Forelimb muscle (tissue), 1 donor: ENCODE measurements at regions not wholly inside any gene's neighbourhood (a gene's known extent, or its start where the extent isn't known, plus 50 kb on each side); places are given as distances from the start of the nearest gene placed in this dataset.

Experiments
- DNase-seq: peaks from one replicate; pipeline ENCODE4 v3.0.0-alpha.2; 2013; ENCODE audit warnings: low read depth

DNA sequence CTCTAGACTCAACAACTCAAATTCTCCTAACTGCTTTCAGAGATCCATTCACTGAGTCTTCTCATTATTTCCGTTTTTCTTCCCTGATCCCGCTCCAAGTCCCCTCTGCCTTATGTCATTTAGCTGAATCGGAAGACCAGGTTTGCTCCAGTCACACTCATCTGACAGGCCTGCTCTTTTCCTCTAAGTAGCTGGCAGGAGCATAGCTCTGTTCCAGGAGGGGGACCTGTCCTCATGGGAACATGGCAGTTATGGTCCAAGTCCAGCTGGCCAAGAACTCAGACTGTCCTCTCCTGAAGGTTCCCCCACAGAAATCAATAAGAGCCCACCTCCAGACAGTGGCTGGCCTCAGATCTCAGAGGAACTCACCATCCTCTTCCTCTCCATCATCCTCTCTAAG, 130.9 kb upstream of the SERP2 start:
- DNase-seq = no peak

DNA sequence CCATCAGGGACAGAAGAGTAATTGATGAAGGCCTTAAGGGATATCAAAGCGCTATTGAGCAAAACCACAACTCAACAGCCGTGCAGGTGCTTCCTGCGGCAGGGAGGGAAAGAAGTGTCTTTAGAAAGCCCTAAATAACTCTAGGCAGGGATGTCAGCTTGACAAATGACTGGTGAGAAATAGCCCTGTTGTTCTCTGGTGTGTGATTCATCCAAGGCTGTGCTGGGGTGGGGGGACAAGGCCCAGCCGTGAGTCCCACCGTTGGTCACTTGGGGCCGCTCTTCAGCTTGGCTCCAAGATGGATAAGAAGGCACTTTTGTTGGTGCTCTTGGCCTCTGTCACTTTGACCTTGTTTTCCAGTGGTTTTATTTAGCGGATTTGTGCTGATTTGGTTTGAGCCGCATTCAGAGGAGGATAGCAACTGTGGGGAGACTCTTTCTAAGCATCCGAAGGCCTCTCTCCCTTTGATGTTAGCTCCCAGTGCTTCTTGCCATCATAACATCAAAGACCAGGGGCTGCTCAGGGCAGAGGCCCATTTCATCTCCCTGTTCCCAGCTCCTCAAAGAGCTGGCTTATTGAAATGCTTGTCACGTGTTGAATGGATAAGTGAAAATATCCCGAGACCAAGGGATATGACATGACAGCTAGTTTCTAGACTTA, 130.3 kb upstream of the SERP2 start:
- no peak for DNase-seq

DNA sequence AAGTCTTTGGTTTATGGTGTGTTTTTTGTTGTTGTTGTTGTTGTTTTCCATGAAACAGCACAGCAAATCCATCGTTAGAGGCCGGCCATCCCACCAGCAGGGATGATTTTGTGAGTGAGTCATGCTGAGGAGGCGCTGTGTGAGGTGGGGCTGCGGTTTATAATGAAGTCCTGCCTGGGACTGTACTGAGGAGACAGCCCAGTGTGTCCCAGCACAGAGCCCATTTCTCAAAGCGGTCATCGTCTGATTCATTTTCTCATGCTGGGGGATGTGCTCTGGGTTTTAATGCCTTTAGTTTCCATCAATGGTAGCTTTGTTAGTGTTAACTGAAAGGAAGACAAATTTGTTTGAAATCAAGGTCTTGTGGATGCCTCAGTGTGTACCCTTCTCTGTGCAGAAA, 129.3 kb upstream of the SERP2 start:
- no peak for DNase-seq

DNA sequence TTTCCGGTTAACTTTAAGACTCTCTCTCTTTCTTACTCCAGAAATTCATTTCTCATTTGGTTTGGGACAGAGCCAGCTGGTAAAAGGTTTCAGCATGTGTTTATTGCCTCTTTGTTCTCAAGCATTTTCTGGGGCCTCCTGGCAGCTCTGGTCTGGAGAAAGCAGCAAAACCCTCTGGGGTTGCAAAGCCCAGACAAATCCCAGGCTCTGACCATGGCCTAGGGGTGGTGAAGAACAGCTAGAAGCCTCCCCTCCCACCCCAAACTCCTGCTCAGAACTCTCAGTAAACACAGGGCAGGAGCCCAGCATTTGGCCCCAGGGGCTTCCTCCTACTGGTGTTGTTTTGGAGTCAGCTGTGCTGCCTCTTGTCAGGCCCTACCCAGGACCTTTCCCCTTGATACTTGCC, 124.2 kb upstream of the SERP2 start:
- DNase-seq = peak; percentile 67

DNA sequence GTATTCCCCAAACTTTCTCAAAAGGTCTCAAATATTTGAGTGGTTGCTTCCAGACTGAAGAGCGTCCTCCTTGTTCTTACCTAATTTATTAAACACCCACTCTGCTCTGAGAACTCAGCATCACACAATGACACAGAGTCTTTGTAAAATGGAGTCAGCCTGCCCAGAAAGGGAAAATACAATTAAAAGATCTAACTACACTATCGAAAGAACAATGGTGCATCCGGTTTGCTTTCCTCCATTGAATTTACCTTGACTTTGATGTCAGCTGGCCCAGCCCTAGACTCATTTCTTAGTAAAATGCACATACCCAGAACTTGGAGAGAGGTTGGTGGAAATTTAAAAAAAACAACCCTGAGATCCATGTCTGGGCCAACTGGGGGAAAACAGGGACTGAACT, 120.7 kb upstream of the SERP2 start:
- DNase-seq = no peak

DNA sequence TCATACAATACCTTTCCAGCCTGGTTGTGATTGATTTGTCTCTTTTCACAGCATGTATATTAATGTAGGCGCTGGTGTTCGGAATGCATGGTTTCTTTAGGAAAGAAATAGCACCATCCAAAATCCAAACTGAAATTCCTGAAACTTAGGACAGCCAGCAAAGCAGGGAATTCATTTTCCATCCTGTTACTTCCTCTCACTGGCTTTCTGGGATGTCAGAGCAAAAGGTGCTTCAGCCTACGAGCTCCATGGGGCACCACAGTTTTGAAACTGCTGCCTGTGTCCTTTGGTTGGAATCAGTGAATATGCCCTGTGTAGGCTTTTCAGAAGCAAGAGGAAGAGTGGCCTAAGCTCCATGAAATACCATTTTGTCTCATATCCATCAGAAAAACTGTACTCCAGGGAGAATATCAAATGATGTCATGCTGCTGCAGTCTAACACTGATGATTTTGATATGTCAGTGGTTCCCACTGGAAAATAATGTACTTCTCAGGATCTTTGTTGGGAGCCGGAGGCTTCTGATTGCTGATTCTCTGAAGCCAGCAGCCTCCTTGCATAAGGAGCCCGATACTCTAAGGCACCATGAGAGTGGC, 117.8 kb upstream of the SERP2 start:
- no peak for DNase-seq

DNA sequence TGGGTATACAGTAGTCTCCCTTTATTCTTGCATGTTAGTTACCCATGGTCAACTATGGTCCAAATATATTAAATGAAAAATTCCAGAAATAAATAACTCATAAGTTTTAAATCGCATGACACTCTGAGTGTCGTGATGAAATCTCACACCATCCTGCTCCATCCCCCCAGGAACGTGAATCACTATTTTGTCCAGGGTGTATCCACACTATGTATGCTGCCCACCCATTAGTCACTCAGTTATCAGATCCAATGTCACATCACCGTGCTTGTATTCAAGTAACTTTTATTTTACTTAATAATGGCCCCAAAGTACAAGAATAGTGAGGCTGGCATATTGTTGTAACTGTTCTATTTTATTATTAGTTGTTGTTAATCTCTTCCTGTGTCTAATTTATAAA, 115.8 kb upstream of the SERP2 start:
- DNase-seq = no peak

DNA sequence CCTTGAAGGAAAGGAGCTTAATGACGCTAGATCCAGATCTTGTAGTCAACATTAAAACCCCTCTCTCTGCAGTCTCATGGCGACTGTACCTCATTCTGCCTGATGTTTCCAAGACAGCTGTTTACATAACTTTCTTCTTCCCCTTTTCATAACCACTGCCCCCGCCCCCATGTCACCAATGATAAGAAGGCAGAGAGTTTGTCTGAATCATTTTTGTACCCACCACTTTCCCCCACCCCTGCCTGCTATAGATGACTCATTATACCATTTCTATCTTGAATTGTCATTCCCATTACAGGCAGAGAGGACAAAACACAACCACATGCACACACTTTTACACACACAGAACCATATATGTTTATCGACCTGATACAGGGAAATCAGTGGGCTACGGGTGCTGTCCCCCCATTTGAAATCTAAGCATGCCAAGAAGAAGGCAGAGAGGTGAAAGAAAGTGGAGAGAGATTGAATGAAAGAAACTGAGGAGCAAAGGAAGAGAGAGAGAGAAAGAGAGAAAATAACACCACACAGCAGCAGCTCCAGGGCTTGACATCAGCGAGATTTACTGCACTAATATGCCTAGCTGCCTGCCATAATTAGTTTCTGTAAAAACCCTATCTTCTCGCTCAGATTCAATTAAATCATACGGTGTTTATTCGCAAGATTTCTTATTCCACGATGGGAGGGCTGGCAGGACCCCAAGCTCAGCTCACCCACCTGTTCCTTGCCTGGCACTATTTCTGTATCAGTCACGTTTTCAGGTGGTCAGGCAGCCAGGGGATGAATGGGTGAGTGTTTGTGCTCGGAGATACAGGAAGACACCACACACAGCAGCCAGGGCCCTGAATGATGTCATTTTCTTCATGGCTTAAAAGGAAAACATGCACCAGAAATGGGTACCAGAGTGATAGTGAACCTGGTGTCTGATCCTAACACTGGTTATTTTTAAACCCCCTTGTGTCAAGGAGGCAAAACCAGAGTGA, 114.3 kb upstream of the SERP2 start:
- no peak for DNase-seq

DNA sequence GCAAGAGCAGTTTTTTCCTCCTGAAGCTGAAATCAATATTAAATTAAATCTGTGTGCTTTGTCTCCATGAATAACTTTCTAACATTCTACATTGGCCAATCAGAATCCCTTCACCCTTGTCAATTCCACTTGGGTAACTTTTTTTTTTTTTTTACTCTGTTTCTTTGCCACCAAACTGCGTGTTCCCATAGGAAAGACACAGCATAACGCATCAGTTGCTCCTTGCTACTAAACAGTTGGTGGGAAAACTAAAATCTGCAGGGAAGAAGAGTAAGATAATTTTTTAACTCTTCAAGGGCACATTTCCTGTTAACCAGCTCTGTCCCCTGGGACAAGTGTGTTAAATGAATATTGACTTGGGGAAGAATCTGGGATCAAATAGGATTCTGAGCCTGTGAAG, 113.3 kb upstream of the SERP2 start:
- DNase-seq = no peak

DNA sequence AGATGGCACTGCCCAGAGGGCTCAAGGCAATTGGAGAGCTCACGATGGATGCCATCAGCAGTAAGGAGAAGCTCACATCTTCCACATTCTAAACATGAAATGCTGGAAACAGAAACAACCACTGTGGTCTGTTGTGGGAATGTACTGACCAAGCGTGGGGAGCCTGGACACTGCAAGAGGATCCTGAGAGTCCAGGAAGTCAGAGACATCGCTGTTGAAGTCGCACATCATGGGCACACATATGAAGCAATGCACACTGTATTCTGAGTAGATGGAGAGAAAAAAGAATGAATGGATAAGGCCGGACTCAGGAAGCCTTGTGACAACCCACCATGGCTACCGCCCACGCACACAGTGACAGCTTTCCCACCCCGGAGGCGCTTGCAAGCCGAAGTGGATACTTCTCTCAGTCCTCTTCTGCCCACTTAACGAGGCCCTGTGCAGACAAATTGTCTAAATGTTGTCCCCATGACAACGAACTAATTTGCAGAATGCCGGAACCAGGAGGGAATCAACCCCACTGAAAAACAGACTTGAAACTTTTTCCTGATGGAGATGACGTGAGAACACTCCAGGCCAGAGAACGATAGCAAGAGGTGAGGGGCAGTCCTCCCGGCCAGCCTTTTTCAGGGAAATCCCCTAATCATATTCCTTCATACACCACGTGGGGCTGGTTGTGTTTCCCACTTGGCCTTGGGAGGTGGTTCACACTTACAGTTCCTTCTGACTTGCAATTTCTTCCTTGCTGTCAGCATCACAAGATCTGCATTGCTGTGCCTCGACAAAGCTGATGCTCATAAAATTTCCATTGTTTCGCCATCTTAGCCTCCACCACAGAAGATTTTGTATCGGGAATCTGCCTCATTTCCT, 109.6 kb upstream of the SERP2 start:
- no peak for DNase-seq

DNA sequence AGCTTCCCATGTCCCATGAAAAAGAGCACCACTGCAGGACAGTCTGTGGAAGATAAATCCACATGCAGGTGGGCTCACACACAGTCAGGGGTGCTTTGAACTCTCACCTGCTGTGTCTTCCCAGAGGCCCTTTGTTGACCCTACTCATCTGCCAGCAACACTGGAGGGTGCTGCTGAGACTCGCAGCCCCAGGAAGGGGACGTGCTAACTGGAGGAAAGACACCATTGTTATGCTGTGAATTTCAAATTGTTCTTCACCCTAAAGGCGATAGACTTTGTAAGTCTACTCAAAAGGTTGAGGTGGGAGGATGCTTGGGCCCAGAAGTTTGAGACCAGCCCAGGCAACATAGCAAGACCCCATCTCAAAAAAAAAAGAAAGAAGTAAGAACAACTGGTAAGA, 107.3 kb upstream of the SERP2 start:
- DNase-seq = no peak

DNA sequence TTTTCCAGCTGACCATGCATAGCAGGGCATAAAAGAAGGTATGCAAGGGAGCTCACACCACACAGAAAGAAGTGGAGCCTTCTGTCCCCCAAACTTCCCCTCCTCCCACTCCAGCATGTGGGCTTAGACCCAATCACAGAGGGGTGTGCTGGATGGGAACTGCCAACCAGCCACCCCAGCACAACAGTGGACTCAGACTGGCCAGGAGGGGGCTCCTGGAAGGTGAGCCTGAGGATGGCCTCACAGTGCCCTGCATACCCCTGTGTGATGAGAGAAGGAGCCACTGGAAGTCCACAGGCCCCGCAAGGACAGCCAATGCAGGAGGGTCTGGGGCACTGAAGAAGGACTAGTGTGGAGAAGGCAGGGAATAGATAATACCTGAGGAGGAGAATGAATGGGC, 106.9 kb upstream of the SERP2 start:
- no peak for DNase-seq

DNA sequence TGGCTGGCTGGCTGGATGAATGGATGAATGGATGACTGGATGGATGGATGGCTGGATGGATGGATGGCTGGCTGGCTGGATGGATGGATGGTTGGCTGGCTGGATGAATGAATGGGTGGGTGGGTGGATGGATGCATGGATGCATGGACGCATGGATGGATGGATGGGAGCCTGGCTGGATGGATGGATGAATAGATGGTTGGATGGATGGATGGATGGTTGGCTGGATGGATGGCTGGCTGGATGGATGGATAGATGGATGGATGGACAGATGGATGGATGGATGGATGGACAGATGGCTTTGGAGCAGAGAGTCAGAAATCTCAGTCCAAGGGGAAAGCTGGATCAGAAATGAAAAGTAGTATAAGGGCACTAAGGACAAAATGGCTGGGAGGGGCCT, 106.4 kb upstream of the SERP2 start:
- DNase-seq = no peak

DNA sequence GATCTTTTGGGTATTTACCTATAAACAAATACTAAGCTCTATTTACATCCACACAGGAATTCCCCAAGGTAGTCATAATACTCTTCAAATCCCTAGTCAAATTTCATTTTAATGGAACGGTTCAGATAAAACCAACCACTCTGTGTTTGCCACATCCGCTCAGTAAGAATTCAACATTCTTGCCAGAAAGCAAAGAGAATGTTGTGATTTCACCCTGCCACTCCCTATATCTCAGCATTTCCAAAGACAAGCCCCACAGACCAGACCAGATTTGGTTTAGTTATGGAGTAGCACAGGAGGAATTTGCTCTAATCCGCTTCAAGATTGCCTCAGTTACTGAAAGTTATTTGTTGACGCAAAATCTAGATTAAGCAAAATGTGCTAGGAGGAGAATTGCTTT, 105.6 kb upstream of the SERP2 start:
- no peak for DNase-seq

DNA sequence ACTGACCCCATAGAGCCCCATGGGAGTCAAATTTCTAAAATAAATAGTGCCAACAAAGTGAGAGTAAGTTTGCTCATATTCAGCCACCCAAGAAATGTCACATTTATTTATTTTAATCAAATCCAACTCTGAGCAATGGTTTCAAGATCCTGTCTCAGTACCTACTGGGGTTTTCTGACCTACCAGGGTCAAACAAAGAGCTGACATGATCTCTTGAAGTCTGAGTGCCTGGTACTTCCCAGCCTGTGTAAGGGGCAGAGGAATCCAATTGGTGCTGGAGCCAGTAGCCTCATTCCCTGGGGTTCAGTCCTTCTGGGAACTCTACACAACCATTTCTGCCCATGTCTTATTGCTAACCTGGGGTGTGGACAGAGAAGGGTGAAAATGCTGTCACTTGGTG, 104.6 kb upstream of the SERP2 start:
- no peak for DNase-seq

DNA sequence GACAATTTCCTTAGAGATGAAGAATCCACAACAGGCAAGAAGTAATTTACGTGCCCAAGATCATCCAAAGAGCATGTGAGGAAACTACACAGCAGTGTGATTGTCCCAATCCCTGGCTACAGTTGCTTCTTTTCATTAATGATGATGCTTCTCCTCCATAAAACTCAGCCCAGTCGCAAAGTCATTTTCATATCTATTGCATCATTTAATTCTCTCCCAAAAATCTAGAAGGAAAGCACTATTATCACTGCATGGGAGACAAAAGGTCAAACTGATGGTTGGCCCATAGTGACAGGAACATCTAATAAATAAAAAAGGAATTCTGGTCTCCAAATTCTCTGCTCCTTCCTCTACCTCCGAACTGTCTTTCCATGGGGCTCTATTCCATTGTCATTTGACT, 103.5 kb upstream of the SERP2 start:
- DNase-seq = no peak

DNA sequence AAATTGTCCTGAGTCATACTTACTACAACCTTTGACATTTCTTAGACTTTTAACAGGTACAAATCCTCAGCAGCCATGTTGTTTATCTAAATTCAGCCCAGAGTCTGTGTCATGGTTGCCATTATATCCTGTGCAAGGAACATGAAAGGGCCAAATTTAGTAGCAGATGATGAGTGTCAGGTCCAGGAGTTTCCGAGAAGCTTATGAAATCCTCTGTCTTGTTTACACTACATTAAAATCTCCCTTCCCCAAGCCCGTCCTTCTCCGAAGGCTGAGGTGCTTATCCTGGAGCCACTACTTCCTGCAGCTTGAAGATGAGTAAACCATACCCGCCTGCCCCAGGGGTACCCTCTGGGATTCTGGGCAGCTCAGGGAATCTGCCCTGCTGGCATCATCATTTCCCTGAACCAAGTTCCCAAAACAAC, 102.6 kb upstream of the SERP2 start:
- DNase-seq = no peak

DNA sequence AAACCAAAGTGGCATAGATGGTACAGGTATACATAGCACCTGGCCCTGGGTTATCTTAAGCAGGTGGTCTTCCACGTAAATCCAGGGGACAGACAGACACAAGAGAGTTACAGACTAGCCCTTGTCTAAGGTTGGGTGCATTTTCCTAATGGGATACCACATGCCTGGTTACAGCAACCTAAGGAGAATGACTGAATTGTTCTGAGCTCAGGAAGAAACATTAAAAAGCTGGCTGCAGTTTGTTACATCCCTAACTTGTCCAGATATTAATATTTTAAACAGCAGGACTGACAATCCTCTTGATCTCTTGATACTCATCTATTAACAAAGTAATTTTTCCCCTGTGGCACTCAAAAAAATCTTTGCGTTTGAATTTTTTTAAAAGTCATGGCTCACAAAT, 102.2 kb upstream of the SERP2 start:
- no peak for DNase-seq

DNA sequence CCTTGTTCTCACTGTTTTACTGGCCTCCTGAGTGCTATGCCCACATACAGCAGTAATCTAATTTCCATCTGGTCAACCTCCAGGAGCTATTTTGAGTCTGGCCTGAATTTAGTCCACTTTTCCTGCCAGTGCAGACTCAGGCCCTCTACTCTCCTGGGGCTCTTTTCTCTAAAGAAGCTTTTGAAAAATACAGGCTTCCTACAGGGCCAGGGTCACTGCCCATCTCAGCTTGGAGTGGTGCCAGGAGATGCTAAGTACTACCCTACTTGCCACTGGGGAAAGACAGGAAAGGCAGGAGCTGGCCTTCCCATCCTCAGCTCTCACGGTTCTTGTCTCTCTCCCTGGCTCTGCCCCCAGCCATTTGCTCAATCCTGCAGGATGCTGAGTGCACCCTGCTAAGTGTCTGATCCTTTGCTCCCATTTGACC, 101.7 kb upstream of the SERP2 start:
- no peak for DNase-seq

DNA sequence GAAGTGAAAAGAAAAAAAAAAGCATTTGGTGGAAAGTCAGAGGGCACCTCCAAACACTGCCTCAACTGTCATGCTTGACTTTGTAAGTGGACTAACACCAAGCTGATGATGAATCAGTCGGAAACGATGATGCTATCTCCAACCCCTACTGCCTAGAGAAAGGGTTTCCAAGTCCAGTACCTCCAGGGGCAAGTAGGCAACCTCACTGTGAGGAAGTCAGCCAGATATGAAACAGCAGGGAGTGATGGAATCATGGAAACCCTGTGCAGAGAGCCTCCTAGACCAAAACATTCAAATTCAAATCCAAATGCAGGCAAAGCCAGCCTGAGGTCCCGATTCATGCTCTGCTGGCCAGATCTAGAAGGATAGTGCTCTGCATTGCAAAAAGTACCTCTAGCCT, 100.9 kb upstream of the SERP2 start:
- DNase-seq = no peak

DNA sequence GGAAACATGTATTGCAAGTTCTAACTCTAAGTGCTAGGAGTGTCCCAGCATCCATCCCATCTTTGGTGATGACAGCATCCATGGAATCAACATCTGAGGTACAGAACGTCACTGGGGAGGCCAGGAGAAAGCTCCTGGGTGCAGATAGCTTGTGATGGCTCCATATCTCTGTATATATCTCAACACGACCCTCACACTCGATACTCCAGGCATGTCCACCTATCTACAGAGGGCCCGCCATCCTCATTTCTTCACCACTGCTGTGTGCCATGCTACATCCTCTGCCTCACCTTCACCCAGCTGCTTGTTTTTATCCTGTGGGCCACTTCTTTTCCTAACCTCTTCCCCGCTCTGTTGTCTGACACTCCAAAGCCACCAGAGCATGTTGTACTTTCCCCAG, 100.4 kb upstream of the SERP2 start:
- DNase-seq = no peak
